Omental fat pad (tissue), 3 donors: ENCODE measurements at regions not wholly inside any gene's neighbourhood (a gene's known extent, or its start where the extent isn't known, plus 50 kb on each side); places are given as distances from the start of the nearest gene placed in this dataset.

Experiments
- ATAC-seq: fragments of 150-250 bp; one replicate; pipeline ENCODE4 v1.9.1; 2016; ENCODE audit warnings: mild to moderate bottlenecking, moderate library complexity; ENCODE audit not compliant: low FRiP score
- DNase-seq: peaks from one replicate; pipeline ENCODE4 v3.0.0-alpha.2; 2019; ENCODE audit warnings: low spot score
- CTCF ChIP-seq, 3 donors: fragments of 450-650 bp; IDR thresholded peaks; one replicate each; pipeline ENCODE4 v1.5.1; 2016 to 2017; ENCODE audit warnings: antibody characterized with exemption in 3 of 3, mild to moderate bottlenecking in 3 of 3, moderate library complexity in 2 of 3

GRCh38 chrX:7214251-7214650 is 66.3 kb upstream of the PUDP start:
- no peak for TF ChIP-seq CTCF (IDR thresholded peaks at IDR 0.05)
- ATAC-seq (no peak), DNase-seq (no peak)

GRCh38 chrX:7205037-7205577 is 57.2 kb upstream of the PUDP start:
- ATAC-seq: no peak
- no peak for TF ChIP-seq CTCF (IDR thresholded peaks at IDR 0.05)
- DNase-seq: no peak

GRCh38 chrX:7204619-7205018 is 56.7 kb upstream of the PUDP start:
- DNase-seq (no peak), ATAC-seq (no peak)
- TF ChIP-seq CTCF (IDR thresholded peaks at IDR 0.05): no peak

- no peak for TF ChIP-seq CTCF (IDR thresholded peaks at IDR 0.05)
- ATAC-seq: no peak
- DNase-seq: no peak
These were observed 54.3 kb upstream of the PUDP start for GRCh38 chrX:7202206-7202605.

GRCh38 chrX:7201496-7201895 is 53.5 kb upstream of the PUDP start:
- no peak for TF ChIP-seq CTCF (IDR thresholded peaks at IDR 0.05)
- DNase-seq: no peak

GRCh38 chrX:7198499-7198898 is 50.5 kb upstream of the PUDP start:
- no peak for ATAC-seq
- no peak for DNase-seq
- no peak for TF ChIP-seq CTCF (IDR thresholded peaks at IDR 0.05)

More at GRCh38 chrX:7201496-7201895, 53.5 kb upstream of the PUDP start:
- ATAC-seq: no peak
